Brain microvascular endothelial cell (primary cell): ENCODE measurements at regions not wholly inside any gene's neighbourhood (a gene's known extent, or its start where the extent isn't known, plus 50 kb on each side); places are given as distances from the start of the nearest gene placed in this dataset.

Experiments
- DNase-seq: peaks from one replicate; pipeline ENCODE4 v3.0.0-alpha.2; 2020
- H3K27ac ChIP-seq: fragments of 250-450 bp; sonication (Bioruptor Pico); 2 replicates; pipeline ENCODE4 v1.5.1; 2020; ENCODE audit warnings: mild to moderate bottlenecking, moderate library complexity
- H3K27me3 ChIP-seq: fragments of 250-450 bp; sonication (Bioruptor Pico); replicated peaks from 2 replicates; pipeline ENCODE4 v1.5.1; 2020; ENCODE audit warnings: mild to moderate bottlenecking
- H3K36me3 ChIP-seq: fragments of 250-450 bp; sonication (Bioruptor Pico); replicated peaks from 2 replicates; pipeline ENCODE4 v1.5.1; 2020; ENCODE audit warnings: mild to moderate bottlenecking
- H3K4me3 ChIP-seq: 2 replicates; pipeline ENCODE4 v1.5.1; 2011; ENCODE audit warnings: low read depth, mild to moderate bottlenecking, control low read depth, low read length, moderate library complexity
- CTCF ChIP-seq: IDR thresholded peaks from 2 replicates; pipeline ENCODE4 v1.5.1; 2011; ENCODE audit warnings: low read depth, mild to moderate bottlenecking, moderate library complexity, low read length, control low read depth, inconsistent platforms; ENCODE audit errors: missing control alignments
- in situ Hi-C: cut with HindIII; loops from 2 replicates; pipeline ENCODE4 v1.10.0; 2017; ENCODE audit warnings: low sequenced_read_pairs, low pct_ligation_motif_present

- Histone ChIP-seq H3K27me3 (no peaks in the 10 kb centered on the region), H3K4me3 (no peak overlapping the region), H3K27ac (no peak overlapping the region), H3K36me3 (no peaks in the 10 kb centered on the region)
- in situ Hi-C loops: no loop called here
- no peak for DNase-seq
- no peak for TF ChIP-seq CTCF
Measured at GRCh38 chr4:186481998-186482790, 73.2 kb downstream of the MTNR1A start.

- Histone ChIP-seq H3K4me3 (no peak overlapping the region), H3K27me3 (no peaks in the 10 kb centered on the region), H3K36me3 (no peaks in the 10 kb centered on the region), H3K27ac (no peak overlapping the region)
- in situ Hi-C loops: no loop called here
- no peak for TF ChIP-seq CTCF
- no peak for DNase-seq
Measured at GRCh38 chr4:186475202-186475601, 80.2 kb downstream of the MTNR1A start.

- Histone ChIP-seq H3K27ac (no peak overlapping the region), H3K36me3 (no peaks in the 10 kb centered on the region), H3K27me3 (no peaks in the 10 kb centered on the region), H3K4me3 (no peak overlapping the region)
- no peak for TF ChIP-seq CTCF
- in situ Hi-C loops: no loop called here
- no peak for DNase-seq
Measured at GRCh38 chr4:186473933-186474332, 81.4 kb downstream of the MTNR1A start.

- no peak for DNase-seq
- H3K27me3 ChIP-seq: no peaks in the 10 kb centered on the region
- in situ Hi-C loops: no loop called here
Measured at GRCh38 chr4:186472948-186473347, 82.4 kb downstream of the MTNR1A start.

GRCh38 chr4:186471441-186471840 lies 83.9 kb downstream of the MTNR1A start:
- H3K27ac ChIP-seq: no peak overlapping the region
- no peak for TF ChIP-seq CTCF
- H3K4me3 ChIP-seq: no peak overlapping the region
- no peaks in the 10 kb centered on the region for H3K36me3 ChIP-seq
- H3K27me3 ChIP-seq: no peaks in the 10 kb centered on the region
- in situ Hi-C loops: no loop called here
- no peak for DNase-seq

More at GRCh38 chr4:186472948-186473347, 82.4 kb downstream of the MTNR1A start:
- Histone ChIP-seq H3K27ac (no peak overlapping the region), H3K36me3 (no peaks in the 10 kb centered on the region), H3K4me3 (no peak overlapping the region)
- TF ChIP-seq CTCF: peak; percentile 43

- no peak for TF ChIP-seq CTCF
- in situ Hi-C loops: no loop called here
- H3K36me3 ChIP-seq: no peaks in the 10 kb centered on the region
Measured at GRCh38 chr4:186458050-186458449, 97.3 kb downstream of the MTNR1A start.

More at GRCh38 chr4:186458050-186458449, 97.3 kb downstream of the MTNR1A start:
- Histone ChIP-seq H3K27ac (no peak overlapping the region), H3K4me3 (no peak overlapping the region), H3K27me3 (no peaks in the 10 kb centered on the region)
- DNase-seq: no peak
